AG08396 (cell line): ENCODE measurements at regions not wholly inside any gene's neighbourhood (a gene's known extent, or its start where the extent isn't known, plus 50 kb on each side); places are given as distances from the start of the nearest gene placed in this dataset.
"Not testable (repeated sequence)": the region's sequence is repeated elsewhere in the genome, so short reads cannot be mapped to it uniquely, and the experiment has no call there.

Experiments
- DNase-seq: peaks from one replicate; pipeline ENCODE4 v3.0.0; 2012; ENCODE audit warnings: low spot score, mixed read lengths

DNA sequence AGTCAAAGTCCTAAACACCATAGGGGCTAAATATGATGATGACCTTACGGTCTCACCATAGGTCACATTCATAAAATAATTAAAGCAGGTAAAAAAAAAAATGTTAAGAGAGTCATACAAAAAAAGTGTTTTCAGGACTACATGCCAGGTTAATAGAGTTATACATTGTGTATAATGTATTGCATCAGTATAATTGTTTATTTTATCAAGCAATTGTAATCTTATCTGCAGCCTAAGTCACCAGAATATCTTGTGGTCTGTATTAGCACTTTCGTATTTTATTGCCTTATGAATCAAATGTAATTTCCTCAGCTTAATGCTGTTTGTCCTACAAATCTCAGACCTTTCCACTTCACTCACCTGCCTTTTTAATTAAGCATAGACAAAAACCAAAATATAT, 972.9 kb upstream of the PCDH20 start:
- DNase-seq = no peak

DNA sequence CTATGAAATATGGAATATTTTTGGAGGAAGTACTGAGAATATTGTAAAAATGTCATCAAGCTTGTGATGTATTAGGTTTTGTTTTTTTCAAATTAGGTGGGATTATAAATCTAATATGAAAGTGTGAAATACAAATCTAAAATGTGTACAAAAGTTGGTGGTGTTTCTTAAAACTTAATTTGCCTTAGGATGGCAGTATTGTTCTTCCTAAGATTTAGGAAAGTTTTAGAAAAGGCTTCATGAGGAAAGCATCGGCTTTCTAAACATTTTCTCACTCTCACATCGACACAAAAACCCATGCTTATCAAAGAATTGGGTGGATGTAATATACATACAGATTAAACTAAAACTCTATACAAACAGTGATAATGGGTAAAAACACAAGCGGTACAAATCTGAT, 972.0 kb upstream of the PCDH20 start:
- DNase-seq = no peak

DNA sequence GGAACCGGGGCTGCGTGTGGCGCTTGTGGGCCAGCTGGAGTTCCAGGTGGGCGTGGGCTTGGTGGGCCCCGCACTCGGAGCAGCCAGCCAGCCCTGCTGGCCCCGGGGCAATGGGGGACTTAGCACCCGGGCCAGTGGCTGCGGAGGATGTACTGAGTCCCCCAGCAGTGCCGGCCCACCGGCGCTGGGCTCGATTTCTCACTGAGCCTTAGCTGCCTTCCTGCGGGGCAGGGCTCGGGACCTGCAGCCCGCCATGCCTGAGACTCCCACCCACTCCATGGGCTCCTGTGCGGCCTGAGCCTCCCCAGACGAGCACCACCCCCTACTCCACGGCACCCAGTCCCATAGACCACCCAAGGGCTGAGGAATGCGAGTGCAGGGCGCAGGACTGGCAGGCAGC, 963.6 kb upstream of the PCDH20 start:
- DNase-seq = not testable (repeated sequence)

DNA sequence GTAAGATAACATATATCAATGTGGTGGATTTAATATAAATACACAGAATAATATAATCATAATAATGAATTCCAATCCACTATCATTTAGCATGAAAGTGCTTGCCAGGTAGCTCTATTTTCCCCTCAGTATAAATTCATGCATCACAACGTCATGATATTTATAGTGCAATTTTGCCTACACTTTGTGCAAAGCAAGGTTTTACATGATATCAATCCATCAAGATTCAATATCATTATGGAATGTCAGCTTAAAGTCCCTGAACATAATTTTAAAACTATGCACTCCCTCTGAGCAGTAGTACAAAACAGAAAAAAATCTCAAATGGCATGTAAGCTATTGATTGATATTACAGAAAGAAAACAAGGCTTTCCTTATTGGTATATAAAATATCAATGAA, 962.2 kb upstream of the PCDH20 start:
- no peak for DNase-seq

DNA sequence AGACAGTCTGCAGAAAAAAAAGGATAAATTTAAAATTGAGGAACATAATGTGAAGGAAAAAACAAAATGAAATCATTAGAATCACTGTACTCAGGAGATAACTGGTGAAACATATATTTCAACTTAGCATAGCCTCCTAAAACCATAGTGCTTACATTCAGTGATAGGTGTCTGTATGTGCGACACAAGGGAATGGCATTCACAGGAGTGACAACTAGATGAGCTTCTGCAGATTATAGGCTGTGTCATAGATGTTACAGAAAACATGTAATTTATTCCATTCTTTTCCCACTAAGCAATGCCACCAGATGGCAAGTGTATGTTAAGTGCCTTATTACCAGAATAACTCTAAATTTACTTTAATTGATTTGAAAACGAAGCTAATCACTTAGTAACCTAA, 960.0 kb upstream of the PCDH20 start:
- DNase-seq = no peak

DNA sequence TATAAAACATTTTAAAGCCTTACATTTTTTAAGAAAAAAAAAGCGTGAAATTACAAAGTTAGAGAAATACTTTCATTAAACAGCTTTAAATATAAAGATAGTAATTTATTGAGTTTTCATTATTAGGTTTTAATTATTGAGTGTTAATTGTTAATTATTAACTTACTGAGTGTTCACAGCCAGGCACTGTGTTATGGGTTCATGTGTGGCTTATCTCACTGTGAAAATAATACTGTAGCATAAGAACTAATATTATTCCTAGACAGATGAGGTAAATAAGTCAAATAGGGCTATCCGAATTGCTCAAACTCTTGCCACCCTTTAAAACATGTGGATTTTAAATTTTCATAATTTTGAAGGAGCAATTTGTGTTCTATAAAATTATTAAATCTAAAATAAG, 956.1 kb upstream of the PCDH20 start:
- DNase-seq = no peak

DNA sequence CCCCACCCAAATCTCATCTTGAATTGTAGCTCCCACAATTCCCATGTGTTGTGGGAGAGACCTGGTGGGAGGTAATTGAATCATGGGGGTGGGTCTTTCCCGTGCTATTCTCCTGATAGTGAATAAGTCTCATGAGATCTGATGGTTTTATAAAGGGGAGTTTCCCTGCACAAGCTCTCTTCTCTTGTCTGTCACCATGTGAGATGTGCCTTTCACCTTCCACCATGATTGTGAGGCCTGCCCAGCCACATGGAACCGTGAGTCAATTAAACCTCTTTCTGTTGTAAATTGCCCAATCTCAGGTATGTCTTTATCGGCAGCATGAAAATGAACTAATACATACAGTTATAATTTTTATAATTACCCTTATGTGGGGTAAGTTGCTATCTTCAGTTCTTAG, 952.3 kb upstream of the PCDH20 start:
- DNase-seq = not testable (repeated sequence)

DNA sequence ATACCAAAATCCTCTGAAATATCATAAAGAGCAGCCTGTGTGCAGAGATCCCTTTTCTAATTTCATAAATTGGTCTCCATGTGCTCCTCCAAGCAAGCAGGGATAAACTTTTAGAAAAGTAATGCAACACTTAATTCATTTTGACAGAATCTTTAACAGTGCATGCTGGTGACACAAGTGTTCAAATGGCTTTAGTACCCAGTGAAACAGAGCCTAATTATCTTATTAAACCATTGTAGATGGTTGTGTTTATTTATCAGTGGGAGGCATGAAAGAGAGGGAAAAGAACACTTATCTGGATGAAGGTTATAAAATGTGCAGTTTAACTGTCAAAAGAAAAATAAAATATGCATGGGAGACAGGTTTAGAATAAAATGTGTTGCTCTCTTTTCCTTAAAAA, 945.0 kb upstream of the PCDH20 start:
- DNase-seq = no peak

DNA sequence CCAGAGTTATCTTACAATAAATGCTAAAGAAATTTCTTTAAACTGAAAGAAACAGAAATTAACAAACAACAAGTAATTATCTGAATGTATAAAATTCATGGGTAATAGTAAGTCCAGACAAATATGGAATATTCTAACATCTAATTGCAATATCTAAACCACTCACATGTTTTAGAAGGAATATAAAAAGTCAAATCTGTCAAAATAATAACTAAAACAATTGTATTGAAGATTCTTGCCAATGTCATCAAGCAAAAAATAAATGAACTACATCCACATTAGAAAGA, 942.9 kb upstream of the PCDH20 start:
- no peak for DNase-seq

DNA sequence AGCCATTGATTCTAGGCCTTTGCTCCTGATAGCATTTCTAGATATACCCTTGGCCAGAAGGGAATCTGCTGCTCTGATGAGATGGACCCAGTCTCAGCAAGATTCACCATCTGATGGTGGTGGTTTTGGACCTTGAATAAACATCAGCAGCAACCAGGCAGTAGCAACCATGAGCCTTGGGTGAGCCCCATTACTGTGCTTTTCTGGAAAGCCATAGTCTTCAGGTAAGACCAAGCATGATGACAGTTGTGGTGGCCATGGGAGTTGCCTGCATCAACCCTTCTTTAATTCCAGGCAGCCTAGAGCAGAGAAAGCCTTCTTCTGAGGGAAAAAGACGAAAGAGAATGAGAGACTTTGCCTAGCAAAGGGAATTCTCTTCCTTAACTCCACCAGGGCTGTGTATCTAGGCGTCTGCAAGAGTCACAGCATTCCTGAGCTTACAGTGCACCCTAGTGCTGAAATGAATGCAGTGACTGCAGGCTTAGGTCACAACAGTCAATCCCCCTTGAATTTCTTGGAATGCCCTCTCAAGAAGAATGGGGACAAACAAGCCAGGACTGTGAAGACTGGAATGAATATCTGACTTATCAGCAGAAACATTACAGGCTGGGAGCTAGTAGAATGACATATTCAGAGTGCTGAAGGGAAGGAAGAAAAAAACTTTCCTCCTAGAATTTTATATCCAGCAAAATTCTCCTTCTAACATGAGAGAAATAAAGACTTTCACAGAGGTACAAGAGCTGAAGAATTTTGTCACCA, 942.4 kb upstream of the PCDH20 start:
- no peak for DNase-seq

DNA sequence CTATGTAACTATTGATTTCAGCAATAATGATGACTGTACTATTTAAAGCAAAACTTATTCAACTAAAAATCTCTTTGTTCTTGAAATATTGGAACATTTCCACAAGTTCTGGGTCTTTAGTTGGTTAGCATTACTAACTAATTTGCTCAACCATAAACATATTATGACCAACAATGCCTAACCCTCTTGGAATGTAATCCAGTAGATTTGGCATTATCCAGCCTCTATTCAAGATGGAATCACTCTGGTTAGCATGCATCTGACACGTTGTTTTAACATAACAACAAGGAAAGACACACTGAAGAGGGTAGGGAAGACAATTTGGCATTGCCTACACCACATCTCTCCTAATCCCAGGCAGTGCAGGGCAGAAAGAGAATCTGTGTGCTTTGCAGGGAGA, 941.3 kb upstream of the PCDH20 start:
- no peak for DNase-seq

DNA sequence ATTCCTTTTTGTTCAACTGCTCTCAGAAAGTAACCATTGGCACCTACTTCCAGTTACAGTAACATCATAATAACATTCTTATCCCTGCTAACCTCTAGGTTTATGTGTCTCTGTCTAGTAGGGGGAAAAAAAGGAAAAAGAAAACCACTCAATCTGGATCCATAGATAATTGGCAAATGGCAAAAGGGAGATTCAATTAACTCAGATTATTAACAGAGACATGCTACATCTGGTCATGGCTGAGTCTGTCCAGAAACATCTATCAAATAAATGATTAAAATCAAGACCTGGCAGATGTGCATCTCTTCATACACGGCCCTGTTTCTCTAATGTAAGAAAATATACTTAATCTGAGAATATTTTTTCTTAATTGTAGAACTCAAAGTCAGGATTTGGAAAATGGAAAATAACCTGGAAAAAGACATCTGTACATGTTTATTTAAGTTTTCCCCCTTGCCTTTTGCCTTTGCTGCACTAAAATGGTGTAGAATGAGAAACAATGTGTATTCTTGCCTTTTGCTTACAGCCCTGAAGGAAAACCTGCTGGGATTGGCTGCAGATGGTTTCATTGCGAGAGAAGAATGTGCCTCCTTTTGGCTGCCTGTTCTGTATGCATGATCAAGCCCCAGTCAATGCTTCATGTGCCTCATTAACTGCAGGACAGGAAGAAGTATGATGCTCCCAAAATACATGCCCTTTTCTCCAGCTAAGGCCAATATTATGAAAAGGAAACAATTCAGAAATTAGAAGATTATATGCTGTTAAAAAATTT, 921.6 kb upstream of the PCDH20 start:
- no peak for DNase-seq

DNA sequence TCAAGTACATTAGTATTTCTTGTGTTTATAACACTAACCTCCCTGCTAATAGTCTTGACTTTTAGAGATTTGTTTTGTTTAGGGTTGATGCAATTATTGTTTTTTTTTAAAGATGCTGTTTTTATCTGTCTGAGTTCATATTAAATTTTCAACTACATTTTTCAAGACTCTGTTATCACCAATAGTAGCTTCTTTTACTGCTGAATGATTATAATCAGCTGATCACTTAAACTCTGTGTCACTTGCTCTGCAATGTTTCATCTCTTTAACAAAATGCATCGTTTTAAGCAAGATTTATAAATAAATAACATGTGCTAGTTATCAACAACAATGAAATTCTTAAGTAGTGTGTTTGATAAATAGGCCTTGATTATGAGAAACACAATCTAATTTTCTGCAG, 920.9 kb upstream of the PCDH20 start:
- DNase-seq = no peak

DNA sequence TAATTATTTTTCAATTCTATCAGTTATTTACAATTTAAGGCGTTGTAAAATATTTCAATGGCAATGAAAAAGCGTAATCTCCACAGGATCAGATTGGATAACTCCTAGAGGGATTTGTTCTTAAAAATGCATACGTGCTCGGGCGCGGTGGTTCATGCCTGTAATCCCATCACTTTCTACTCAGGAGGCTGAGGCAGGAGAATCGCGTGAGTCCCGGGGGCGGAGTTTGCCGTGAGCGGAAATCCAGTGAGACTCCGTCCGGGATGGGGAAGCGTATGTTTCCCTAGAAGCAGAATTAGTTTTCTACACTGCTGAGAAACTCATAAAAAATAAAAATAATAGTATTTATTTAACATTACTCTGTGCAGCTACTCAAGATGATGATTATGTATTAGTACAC, 917.8 kb upstream of the PCDH20 start:
- no peak for DNase-seq

DNA sequence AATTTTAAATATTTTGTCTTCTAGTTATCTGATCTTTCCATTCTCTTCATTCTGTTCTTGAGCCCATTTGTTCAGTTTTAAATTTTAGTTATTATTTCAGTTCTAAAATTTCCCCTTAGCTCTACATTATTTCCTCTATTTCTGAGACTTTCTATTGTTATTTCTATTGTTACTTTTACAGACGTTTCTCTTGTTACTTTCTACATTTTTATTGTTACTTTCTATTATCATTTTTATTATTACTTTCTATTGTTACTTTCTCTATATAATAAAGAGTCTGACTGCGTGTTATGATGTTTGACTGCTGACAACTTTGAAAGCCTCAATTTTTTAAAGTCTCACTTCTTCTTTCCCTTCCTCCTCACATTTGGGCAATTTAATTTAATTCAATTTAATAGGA, 915.7 kb upstream of the PCDH20 start:
- DNase-seq = no peak

DNA sequence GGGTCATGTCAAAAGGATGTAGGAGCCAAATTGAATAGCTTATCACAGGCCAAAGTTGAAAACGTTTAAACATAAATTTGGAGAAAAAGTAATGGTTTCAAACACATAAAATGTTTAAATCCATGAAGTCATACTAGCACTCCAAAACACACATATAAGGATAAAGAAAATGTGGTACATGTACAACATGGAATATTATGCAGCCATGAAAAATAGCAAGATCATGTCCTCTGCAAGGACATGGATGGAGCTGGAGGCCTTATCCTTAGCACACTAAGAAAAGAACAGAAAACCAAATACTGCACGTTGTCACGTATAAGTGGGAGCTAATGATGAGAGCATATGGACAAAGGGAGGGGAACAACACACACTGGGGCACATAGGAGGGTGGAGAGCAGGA, 911.7 kb upstream of the PCDH20 start:
- no peak for DNase-seq

DNA sequence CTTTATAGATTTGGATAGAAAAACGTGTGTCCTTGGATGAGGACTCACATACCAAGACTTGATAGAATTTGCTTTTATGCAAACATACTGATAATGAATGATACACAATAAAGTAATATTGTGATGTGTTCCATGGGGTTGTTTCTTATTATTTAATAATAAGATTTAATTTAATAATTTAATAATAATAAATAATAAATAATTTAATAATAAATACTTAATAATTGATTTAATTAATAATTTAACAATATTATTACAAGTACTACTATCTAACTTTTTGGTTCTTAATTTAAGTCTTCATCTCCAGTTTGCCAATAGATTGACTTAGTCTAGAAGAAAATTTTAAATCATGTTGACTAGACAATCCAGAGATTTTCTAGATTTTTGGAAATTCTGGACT, 909.2 kb upstream of the PCDH20 start:
- DNase-seq = no peak

DNA sequence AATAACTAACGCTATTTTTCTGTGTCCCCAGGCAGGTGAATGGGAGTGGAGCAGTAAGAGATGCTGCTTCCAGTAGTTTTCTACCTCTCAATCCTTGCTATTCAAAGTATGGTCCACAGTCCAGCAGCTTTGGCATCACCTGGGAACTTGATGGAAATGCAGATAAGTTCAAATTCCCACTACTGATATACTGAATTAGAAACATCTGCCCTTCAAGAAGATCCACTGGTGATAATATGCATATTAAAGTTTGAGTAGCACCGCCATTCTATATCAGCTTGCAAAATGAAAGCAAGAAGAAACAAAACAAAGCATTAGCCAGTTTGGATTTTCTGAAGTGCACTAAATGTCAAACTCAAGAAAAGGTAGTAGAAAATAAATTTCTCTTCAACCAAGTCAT, 906.2 kb upstream of the PCDH20 start:
- DNase-seq = no peak

DNA sequence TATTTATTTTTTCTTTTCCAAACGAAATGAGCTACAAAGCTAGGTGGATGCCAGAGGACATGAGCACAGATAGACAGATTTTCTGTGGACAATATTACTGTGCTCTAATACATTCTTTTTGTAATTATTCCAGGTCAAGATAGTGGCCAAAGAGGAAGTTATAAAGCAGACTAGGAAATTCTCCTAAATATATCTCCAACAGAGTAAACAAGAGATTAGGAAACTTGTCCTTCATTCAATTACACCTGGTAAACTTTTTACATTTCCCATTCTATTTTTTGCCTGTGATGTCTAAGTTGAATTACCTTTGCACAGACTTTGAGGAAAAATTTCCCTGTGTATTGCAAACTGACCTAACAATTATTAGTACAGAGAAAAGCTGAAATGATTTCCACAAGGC, 905.5 kb upstream of the PCDH20 start:
- DNase-seq = no peak

DNA sequence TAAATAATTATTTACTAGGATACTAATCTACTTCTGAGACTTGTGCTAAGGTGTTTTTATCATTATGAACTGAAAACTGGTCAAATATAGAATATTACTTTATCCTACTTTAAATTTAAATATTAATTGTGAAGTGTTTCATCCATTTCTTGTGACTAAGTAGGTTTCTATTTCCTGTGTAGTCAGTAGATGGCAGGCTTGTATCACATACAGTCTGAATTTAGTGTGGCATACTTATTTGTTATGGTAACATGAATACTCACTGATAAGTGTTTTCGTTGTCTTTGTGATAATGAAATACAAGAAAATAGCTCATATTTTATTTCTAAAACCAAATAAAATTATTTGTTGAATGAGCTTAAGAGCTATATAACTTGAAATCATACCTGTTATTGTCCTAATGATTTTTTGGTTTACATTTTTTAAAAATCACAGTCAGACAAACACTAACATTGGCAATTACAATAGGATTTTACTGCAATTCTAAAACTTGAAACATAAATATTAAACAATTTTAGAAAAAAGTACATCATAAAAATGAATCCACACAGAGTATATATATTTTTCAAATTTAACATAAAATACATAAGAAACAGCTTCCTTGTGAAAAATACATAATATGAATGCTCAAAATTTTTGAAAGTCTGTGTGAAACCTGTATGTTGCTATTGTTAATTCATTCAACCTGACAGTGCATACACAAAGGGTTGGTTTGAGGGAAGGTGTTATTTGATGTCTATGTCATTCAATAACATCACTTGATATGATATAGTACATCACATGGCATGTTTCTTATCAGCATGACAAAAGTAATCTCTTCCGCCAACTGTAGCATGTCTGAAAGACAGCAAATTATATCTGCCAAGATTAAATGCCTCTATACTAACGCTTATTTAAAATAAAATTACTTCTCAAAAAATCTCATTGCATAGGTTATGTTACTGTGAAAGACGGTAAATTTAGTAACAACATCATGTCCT, 904.8 kb upstream of the PCDH20 start:
- no peak for DNase-seq

DNA sequence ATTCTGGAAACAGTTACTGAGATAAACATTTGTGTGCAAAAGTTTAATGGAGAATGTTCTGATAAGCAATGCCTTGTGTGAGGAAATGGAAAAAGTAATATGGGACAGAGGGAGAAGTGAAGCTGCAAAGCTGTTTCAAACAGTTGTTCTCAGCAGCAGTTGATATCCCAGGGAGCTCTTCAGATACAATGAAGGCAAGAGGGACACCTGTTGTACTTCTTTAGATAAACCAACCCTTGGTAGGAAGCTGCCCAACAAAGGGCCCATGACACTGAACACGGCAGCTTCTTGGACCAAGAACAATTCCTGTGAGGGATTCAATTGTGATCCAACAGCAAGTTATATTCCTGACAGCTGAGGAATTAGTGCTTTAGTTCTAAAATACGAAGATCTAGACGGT, 894.3 kb upstream of the PCDH20 start:
- DNase-seq = no peak

DNA sequence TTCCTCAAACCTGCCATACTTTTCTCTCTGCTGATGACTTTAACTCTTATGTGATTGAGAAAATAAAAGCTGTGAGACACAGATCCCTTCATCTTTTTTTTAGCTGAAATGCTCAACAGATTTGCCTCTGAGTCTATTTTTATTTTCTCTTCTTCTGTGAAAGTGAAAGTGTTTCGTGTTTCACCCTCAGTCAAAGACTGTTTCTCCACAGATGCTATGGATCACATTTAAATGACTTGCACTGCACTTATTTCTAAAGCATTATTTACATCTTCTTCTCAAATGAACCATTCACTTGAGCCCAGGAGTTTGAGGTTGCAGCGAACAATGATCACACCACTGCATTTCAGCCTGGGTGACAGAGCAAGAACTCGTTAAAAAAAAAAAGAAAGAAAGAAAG, 890.1 kb upstream of the PCDH20 start:
- DNase-seq = no peak

DNA sequence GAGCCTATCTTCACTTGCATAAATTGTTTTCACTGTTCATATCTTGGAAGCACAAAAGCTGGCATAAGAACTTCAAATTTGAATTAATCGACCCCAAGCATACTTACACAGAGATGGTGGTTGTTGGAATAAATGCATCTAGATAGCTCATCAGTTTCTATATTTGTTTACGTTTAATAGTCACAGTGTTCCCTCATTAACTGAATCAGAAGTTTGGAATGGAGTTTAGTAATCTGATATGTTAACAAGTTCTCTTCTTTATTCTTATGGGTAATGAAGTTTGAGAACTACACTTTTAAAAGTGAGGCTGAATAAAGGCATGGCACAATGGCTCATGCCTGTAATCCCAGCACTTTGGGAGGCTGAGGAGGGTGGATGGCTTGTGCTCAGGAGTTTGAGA, 886.7 kb upstream of the PCDH20 start:
- no peak for DNase-seq
